HS-5 (cell line): ENCODE measurements at regions not wholly inside any gene's neighbourhood (a gene's known extent, or its start where the extent isn't known, plus 50 kb on each side); places are given as distances from the start of the nearest gene placed in this dataset.
"Not testable (repeated sequence)": the region's sequence is repeated elsewhere in the genome, so short reads cannot be mapped to it uniquely, and the experiment has no call there.

Experiments used
- DNase-seq: peaks from one replicate; pipeline ENCODE4 v3.0.0-alpha.2; 2012; ENCODE audit warnings: low read depth

GRCh38 chr18:59038295-59039039 lies 101.2 kb upstream of the SEC11C start:
- no peak for DNase-seq

GRCh38 chr18:59039040-59039320 lies 100.7 kb upstream of the SEC11C start:
- not testable (repeated sequence) for DNase-seq

GRCh38 chr18:59039449-59039848 lies 100.2 kb upstream of the SEC11C start:
- no peak for DNase-seq

- DNase-seq: no peak
These were observed 98.9 kb upstream of the SEC11C start for GRCh38 chr18:59040770-59041148.

GRCh38 chr18:59041296-59041695 lies 98.4 kb upstream of the SEC11C start:
- no peak for DNase-seq

- DNase-seq: no peak
These were observed 97.6 kb upstream of the SEC11C start for GRCh38 chr18:59041819-59042815.

- no peak for DNase-seq
These were observed 94.8 kb upstream of the SEC11C start for GRCh38 chr18:59044855-59045254.

- no peak for DNase-seq
These were observed 92.2 kb upstream of the SEC11C start for GRCh38 chr18:59047321-59048047.

GRCh38 chr18:59048048-59048363 lies 91.7 kb upstream of the SEC11C start:
- no peak for DNase-seq

- no peak for DNase-seq
These were observed 91.3 kb upstream of the SEC11C start for GRCh38 chr18:59048378-59048777.

- no peak for DNase-seq
These were observed 89.7 kb upstream of the SEC11C start for GRCh38 chr18:59049721-59050660.

- DNase-seq: no peak
These were observed 89.0 kb upstream of the SEC11C start for GRCh38 chr18:59050661-59051057.

GRCh38 chr18:59051470-59052165 lies 88.1 kb upstream of the SEC11C start:
- no peak for DNase-seq

- DNase-seq: no peak
These were observed 86.5 kb upstream of the SEC11C start for GRCh38 chr18:59052965-59053820.

GRCh38 chr18:59054496-59055287 lies 85.0 kb upstream of the SEC11C start:
- DNase-seq: no peak

GRCh38 chr18:59055345-59056032 lies 84.2 kb upstream of the SEC11C start:
- DNase-seq: no peak

GRCh38 chr18:59056706-59057492 lies 82.8 kb upstream of the SEC11C start:
- no peak for DNase-seq

- no peak for DNase-seq
These were observed 82.2 kb upstream of the SEC11C start for GRCh38 chr18:59057493-59057795.
